PC-3 (cell line): ENCODE measurements at regions not wholly inside any gene's neighbourhood (a gene's known extent, or its start where the extent isn't known, plus 50 kb on each side); places are given as distances from the start of the nearest gene placed in this dataset.
"Not testable (repeated sequence)": the region's sequence is repeated elsewhere in the genome, so short reads cannot be mapped to it uniquely, and the experiment has no call there.

Source experiments
- ATAC-seq: fragments of 200-7000 bp; cut with Tn5 transposase; 2 replicates; pipeline ENCODE4 v1.9.1; 2020; ENCODE audit warnings: mild to moderate bottlenecking, moderate library complexity
- BruUV-seq: library from RNA; stranded (reverse); fragments of 400-500 nt; replicated peaks from 2 replicates; lab custom pipeline; 2021; lab: Mats Ljungman, UMichigan
- CTCF ChIA-PET: fragments of 300-600 bp; sonication (Branson Sonifier 250); formaldehyde crosslinking; loops from one replicate; lab custom pipeline; 2022; ENCODE audit warnings: antibody characterized with exemption; lab: Charles Lee
- POLR2A ChIA-PET: fragments of 300-600 bp; sonication (Branson Sonifier 250); formaldehyde crosslinking; loops from one replicate; lab custom pipeline; 2022; ENCODE audit warnings: antibody characterized with exemption; ENCODE audit not compliant: unreplicated experiment; lab: Charles Lee
- DNase-seq: peaks from one replicate; pipeline ENCODE4 v3.0.0-alpha.2; 2015
- H2AFZ ChIP-seq: fragments of 300-600 bp; sonication (generic); 2 replicates; pipeline ENCODE4 v1.6.0; 2016; ENCODE audit warnings: antibody characterized with exemption, low read length
- H3F3A ChIP-seq: fragments of 300-600 bp; sonication (generic); one replicate; pipeline ENCODE4 v1.6.0; 2017; ENCODE audit warnings: antibody characterized with exemption, low read length, control low read depth, mild to moderate bottlenecking; ENCODE audit not compliant: unreplicated experiment
- H3K27ac ChIP-seq: fragments of 300-600 bp; sonication (generic); 2 replicates; pipeline ENCODE4 v1.5.1; 2016; ENCODE audit warnings: mild to moderate bottlenecking, low read length
- H3K27me3 ChIP-seq: fragments of 300-600 bp; sonication (generic); 2 replicates; pipeline ENCODE4 v1.6.1; 2016; ENCODE audit warnings: low read length, mixed read lengths
- H3K36me3 ChIP-seq: fragments of 300-600 bp; sonication (generic); 2 replicates; pipeline ENCODE4 v1.6.1; 2016; ENCODE audit warnings: low read depth, mixed run types, low read length, mixed read lengths
- H3K4me1 ChIP-seq: fragments of 300-600 bp; sonication (generic); 2 replicates; pipeline ENCODE4 v1.5.1; 2016; ENCODE audit warnings: low read length; ENCODE audit not compliant: insufficient read depth
- H3K4me2 ChIP-seq: fragments of 300-600 bp; sonication (generic); 2 replicates; pipeline ENCODE4 v1.6.0; 2016; ENCODE audit warnings: low read length
- H3K4me3 ChIP-seq: fragments of 300-600 bp; sonication (generic); 2 replicates; pipeline ENCODE4 v1.5.1; 2016; ENCODE audit warnings: mild to moderate bottlenecking, low read length, mixed read lengths
- H3K79me2 ChIP-seq: fragments of 300-600 bp; sonication (generic); 2 replicates; pipeline ENCODE4 v1.6.1; 2017; ENCODE audit warnings: low read length, mixed read lengths
- H3K9ac ChIP-seq: fragments of 300-600 bp; sonication (generic); 2 replicates; pipeline ENCODE4 v1.6.0; 2016; ENCODE audit warnings: mild to moderate bottlenecking, low read length
- H3K9me2 ChIP-seq: fragments of 300-600 bp; sonication (generic); replicated peaks from 2 replicates; pipeline ENCODE4 v1.6.1; 2016; ENCODE audit warnings: mixed run types, low read length, mixed read lengths
- H3K9me3 ChIP-seq: fragments of 300-600 bp; sonication (generic); 2 replicates; pipeline ENCODE4 v1.6.1; 2016; ENCODE audit warnings: low read length, mixed read lengths
- H4K20me1 ChIP-seq: fragments of 300-600 bp; sonication (generic); 2 replicates; pipeline ENCODE4 v1.6.1; 2016; ENCODE audit warnings: low read length, mixed read lengths
- CTCF ChIP-seq: fragments of 300-600 bp; sonication (generic); conservative IDR thresholded peaks from 2 replicates; pipeline ENCODE4 v1.5.1; 2017; ENCODE audit warnings: antibody characterized with exemption, low read depth, mild to moderate bottlenecking, low read length
- EZH2 ChIP-seq: fragments of 300-600 bp; sonication (generic); IDR thresholded peaks from one replicate; pipeline ENCODE4 v1.6.1; 2017; ENCODE audit warnings: antibody characterized with exemption, mild to moderate bottlenecking, low read length; ENCODE audit not compliant: unreplicated experiment
- EZH2phosphoT487 ChIP-seq: fragments of 300-600 bp; sonication (generic); IDR thresholded peaks from 2 replicates; pipeline ENCODE4 v1.6.1; 2018; ENCODE audit warnings: mild to moderate bottlenecking, antibody characterized with exemption, low read length, borderline replicate concordance
- intact Hi-C: fragments of 100-400 bp; cut with micrococcal nuclease; formaldehyde crosslinking; loops from 2 replicates; pipeline ENCODE4 v1.9.0; 2023

- no peaks in the 10 kb centered on the region for H3F3A ChIP-seq
- DNase-seq (peak; percentile 19), ATAC-seq (peak; percentile 53)
- CTCF ChIA-PET, result no interaction called here
- H3K9ac ChIP-seq, result no peak overlapping the region
- no peaks in the 10 kb centered on the region for H3K9me2 ChIP-seq
- no peaks in the 10 kb centered on the region for H3K27me3 ChIP-seq
- no peaks in the 10 kb centered on the region for H3K36me3 ChIP-seq
- H4K20me1 ChIP-seq, result no peaks in the 10 kb centered on the region
- H3K9me3 ChIP-seq, result no peaks in the 10 kb centered on the region
- TF ChIP-seq CTCF (no peak), EZH2 (no peak), EZH2phosphoT487 (no peak)
- no TSS peak for BruUV-seq
- H3K4me1 ChIP-seq, result no peaks in the 10 kb centered on the region
- H3K27ac ChIP-seq, result no peak overlapping the region
- intact Hi-C loops, result no loop called here
- no peak overlapping the region for H2AFZ ChIP-seq
- POLR2A ChIA-PET, result no interaction called here
- H3K79me2 ChIP-seq, result no peaks in the 10 kb centered on the region
- no peak overlapping the region for H3K4me2 ChIP-seq
- H3K4me3 ChIP-seq, result no peak overlapping the region
Observed at GRCh38 chr16:22659933-22660332, 149.2 kb downstream of the NPIPB5 start.

GRCh38 chr16:22660441-22661160, 149.9 kb downstream of the NPIPB5 start:
- Histone ChIP-seq H3K9ac (no peak overlapping the region), H3K27ac (no peak overlapping the region), H3K27me3 (no peaks in the 10 kb centered on the region), H4K20me1 (no peaks in the 10 kb centered on the region), H3K36me3 (no peaks in the 10 kb centered on the region), H3K9me3 (no peaks in the 10 kb centered on the region), H3K4me1 (no peaks in the 10 kb centered on the region), H3K4me2 (no peak overlapping the region), H3K79me2 (no peaks in the 10 kb centered on the region), H3K9me2 (no peaks in the 10 kb centered on the region), H2AFZ (no peak overlapping the region), H3K4me3 (no peak overlapping the region), H3F3A (no peaks in the 10 kb centered on the region)
- ATAC-seq, result no peak
- TF ChIP-seq EZH2, result no peak
- TF ChIP-seq CTCF, result no peak
- TF ChIP-seq EZH2phosphoT487, result no peak
- no peak for DNase-seq
- intact Hi-C loops, result no loop called here
- CTCF ChIA-PET, result no interaction called here
- BruUV-seq, result no TSS peak
- POLR2A ChIA-PET, result no interaction called here

GRCh38 chr16:22661161-22661647, 150.5 kb downstream of the NPIPB5 start:
- no peak for ATAC-seq
- Histone ChIP-seq H3K27ac (no peak overlapping the region), H3K9me3 (no peaks in the 10 kb centered on the region), H2AFZ (no peak overlapping the region), H4K20me1 (no peaks in the 10 kb centered on the region), H3K79me2 (no peaks in the 10 kb centered on the region), H3K4me3 (no peak overlapping the region), H3K9ac (no peak overlapping the region), H3K4me2 (no peak overlapping the region), H3K9me2 (no peaks in the 10 kb centered on the region), H3K4me1 (no peaks in the 10 kb centered on the region), H3K36me3 (no peaks in the 10 kb centered on the region), H3F3A (no peaks in the 10 kb centered on the region), H3K27me3 (no peaks in the 10 kb centered on the region)
- DNase-seq, result no peak
- intact Hi-C loops, result no loop called here
- no TSS peak for BruUV-seq
- TF ChIP-seq EZH2phosphoT487 (no peak), CTCF (no peak), EZH2 (no peak)
- POLR2A ChIA-PET, result no interaction called here
- CTCF ChIA-PET, result no interaction called here

- H3K36me3 ChIP-seq, H3K9me2 ChIP-seq, H3F3A ChIP-seq, POLR2A ChIA-PET, H4K20me1 ChIP-seq, H3K4me1 ChIP-seq, H3K4me3 ChIP-seq, H3K9ac ChIP-seq, H3K27ac ChIP-seq, BruUV-seq, H3K79me2 ChIP-seq, H3K9me3 ChIP-seq, H2AFZ ChIP-seq, H3K27me3 ChIP-seq, DNase-seq, intact Hi-C loops, CTCF ChIA-PET, ATAC-seq, H3K4me2 ChIP-seq: not testable (repeated sequence)
Observed at GRCh38 chr16:22662958-22663357, 151.0 kb upstream of the HS3ST2 start.
